NCI-H82 treated with DMSO at 0.1 percent for 48 hours (cell line): ENCODE measurements at regions not wholly inside any gene's neighbourhood (a gene's known extent, or its start where the extent isn't known, plus 50 kb on each side); places are given as distances from the start of the nearest gene placed in this dataset.
"Not testable (repeated sequence)": the region's sequence is repeated elsewhere in the genome, so short reads cannot be mapped to it uniquely, and the experiment has no call there.

ENCODE experiments used
- DNase-seq: peaks from one replicate; lab custom pipeline; 2025; ENCODE audit not compliant: unreplicated experiment; lab: John Stamatoyannopoulos, UW

- DNase-seq, result no peak
Observed at GRCh38 chr11:106551744-106552673, 466.3 kb downstream of the GUCY1A2 start.

DNA sequence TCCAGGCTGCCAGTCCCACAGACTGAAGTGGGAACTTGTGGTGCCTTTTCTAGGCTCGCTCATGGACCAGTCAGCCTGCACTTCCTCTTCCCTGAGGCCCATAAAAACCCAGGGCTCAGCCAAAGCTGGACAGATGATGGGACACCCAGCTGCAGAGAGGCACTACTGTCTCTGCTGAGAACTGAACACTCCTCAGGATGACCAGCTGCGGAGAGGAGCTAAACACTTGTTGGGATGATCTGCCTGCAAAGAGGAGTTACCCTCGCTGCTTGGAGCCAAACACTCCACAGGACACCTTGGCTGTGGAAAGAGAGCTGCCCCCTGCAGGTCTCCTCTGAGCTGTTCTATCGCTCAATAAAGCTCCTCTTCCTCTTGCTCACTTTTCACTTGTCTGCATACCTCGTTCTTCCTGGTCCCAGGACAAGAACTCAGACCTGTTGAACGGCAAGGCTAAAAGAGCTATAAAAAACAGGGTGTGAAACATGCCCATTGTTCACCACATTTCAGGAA is 465.5 kb downstream of the GUCY1A2 start:
- DNase-seq, result no peak

DNA sequence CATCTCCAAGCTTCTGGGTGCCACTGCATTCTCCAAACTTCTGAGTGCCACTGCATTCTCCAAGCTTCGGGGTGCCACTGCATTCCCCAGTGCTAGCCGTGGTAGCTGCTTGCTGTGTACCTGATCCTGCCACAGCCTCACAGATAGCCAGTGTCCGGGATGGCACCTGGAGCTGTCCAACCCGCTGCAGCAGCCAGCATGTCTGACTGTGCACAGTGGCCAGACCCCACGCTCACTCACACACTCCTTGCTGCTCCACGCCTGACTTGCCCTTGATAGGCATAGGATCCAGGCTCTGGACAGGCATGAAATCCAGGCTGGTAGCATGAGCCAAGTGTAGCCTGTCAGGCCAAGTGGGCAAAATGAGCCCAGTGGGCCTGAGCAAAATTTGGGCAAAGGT is 465.0 kb downstream of the GUCY1A2 start:
- DNase-seq, result no peak

DNA sequence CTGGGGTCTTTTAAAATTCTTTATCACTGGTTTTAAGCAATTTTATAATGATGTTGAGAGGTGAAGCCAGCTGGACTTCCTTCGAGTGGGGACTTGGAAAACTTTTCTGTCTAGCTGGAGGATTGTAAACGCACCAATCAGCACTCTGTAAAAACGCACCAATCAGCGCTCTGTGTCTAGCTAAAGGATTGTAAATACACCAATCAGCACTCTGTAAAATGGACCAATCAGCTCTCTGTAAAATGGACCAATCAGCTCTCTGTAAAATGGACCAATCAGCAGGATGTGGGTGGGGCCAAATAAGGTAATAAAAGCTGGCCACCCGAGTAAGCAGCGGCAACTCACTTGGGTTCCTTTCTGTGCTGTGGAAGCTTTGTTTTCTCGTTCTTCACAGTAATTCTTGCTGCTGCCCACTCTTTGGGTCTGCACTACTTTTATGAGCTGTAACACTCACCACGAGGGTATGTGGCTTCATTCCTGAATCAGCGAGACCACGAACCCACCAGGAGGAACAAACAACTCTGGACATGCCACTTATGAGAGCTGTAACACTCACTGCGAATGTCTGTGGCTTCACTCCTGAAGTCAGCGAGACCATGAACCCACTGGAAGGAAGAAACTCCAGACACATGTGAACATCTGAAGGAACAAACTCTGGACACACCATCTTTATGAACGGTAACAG is 462.6 kb downstream of the GUCY1A2 start:
- DNase-seq, result not testable (repeated sequence)

DNA sequence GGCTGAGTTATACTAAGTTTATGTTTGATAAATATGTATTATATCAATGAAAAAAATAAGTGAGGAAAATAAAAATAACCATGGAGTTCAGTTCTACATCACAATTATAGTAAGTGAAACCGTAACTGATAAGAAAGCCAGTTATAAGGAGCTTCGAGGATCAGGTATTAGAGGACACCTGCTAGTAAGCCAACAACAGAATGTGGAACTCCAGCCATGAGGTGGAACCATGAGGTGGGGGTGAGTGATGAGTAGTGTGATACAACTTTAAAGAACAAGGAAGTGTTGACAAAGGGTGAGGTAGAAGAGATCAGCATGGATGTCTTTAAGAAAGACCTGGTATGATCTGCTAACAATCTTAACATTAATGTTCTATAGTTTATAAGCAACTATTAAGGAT is 452.9 kb downstream of the GUCY1A2 start:
- DNase-seq, result no peak

DNA sequence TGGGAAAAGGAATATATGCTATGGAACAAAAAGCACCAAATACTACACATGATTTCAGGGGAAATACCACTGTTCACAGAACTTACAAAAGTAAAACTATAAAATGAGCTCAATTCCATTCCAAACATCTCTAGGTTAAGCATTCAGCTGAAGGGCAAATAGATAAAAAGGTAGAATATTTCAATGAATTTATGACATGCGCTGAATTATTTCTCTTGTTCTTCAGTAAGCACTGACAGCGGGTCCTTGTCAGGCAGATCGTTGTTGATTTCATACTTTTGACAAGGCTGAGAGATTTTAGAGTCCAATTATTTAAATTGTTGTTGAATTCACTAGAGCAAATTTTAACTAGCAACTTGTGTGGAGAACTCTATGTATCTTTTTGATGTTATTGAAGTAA is 449.6 kb downstream of the GUCY1A2 start:
- no peak for DNase-seq

DNA sequence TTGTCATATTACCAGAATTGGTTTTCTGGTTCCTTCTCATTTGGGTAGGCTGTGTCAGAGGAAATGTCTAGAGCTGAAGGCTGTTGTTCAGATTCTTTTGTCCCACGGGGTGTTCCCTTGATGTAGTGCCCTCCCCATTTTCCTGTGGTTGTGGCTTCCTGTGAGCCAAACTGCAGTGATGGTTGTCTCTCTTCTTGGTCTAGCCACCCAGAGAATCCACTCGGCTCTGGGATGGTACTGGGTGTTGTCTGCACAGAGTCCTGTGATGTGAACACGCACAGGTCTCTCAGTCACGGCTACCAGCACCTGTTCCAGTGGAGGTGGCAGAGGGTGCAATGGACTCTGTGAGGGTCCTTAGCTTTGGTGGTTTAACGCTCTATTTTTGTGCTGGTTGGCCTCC is 440.9 kb downstream of the GUCY1A2 start:
- DNase-seq, result not testable (repeated sequence)

DNA sequence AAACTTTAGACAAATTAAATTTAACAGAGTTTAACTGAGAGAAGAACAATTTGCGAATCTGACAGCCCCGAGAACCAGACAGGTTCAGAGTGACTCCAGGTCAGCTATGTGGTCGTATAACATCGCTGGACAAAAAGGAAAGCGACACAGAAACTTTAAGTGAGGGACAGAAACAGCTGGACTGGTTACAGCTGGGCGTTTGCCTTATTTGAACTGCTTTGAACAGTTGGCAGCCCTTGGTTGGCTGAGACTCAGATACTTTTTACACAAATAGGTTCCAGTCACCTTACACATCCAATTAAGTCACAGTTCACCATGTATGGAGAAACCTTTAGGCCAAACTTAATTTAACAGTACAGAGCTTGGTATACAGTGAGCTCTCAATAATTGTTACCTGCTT is 436.9 kb downstream of the GUCY1A2 start:
- no peak for DNase-seq

GRCh38 chr11:106585061-106585460 is 433.2 kb downstream of the GUCY1A2 start:
- no peak for DNase-seq

DNA sequence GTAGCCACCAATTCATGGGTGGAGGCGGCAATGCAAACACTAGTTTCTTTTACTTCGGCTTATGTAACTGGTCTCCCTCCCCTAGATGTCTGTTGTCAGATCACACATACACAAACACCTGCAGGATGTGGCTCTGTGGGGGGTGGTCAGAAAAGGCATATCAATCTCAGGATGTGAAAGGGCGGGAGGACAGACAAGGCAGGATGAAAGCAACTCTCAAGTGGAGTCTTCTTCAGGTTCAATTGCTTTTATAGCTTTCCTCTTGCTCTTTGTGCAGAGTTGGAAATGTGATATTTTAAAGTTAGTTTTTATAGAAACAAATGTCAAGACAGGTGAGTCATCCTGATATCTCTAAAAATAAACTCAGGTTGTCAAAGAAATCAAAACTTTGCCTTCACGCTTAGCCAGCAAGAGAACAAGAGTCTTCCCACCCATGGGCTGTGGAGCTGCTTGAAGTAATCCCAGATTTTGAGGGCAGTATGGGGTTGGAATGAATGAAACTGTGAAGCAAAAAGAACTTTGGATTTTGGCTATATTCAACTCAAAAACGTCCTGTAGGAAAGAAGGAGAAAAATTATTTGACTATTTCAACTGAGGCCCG is 423.4 kb downstream of the GUCY1A2 start:
- DNase-seq, result no peak

- DNase-seq, result no peak
Observed at GRCh38 chr11:106601684-106602297, 416.5 kb downstream of the GUCY1A2 start.

- DNase-seq, result no peak
Observed at GRCh38 chr11:106608677-106609076, 409.6 kb downstream of the GUCY1A2 start.

GRCh38 chr11:106614262-106614661 is 404.0 kb downstream of the GUCY1A2 start:
- no peak for DNase-seq

- DNase-seq, result no peak
Observed at GRCh38 chr11:106619320-106619990, 398.8 kb downstream of the GUCY1A2 start.

DNA sequence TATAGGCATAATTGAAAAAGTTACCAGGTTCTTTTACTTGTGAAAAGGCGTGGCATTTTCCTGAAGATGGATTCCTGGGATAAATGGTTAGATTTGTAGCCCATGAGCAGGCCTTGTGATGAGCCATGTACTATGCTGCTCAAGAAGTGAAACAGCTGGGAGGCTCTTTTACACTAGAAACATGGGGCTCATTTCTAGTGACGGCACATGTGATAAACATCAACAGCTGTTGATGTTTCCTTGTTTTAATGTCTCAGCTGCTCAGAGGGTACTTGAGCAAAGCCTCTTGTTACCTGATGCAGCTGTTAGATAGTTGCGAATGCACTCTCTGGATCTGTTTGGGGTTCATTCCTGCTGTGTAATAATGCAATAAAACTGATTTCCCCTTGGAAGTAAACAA is 396.8 kb downstream of the GUCY1A2 start:
- DNase-seq, result no peak
